ENCODE measurements at regions not wholly inside any gene's neighbourhood (a gene's known extent, or its start where the extent isn't known, plus 50 kb on each side); places are given as distances from the start of the nearest gene placed in this dataset.
"Not testable (repeated sequence)": the region's sequence is repeated elsewhere in the genome, so short reads cannot be mapped to it uniquely, and the experiment has no call there.

DNA sequence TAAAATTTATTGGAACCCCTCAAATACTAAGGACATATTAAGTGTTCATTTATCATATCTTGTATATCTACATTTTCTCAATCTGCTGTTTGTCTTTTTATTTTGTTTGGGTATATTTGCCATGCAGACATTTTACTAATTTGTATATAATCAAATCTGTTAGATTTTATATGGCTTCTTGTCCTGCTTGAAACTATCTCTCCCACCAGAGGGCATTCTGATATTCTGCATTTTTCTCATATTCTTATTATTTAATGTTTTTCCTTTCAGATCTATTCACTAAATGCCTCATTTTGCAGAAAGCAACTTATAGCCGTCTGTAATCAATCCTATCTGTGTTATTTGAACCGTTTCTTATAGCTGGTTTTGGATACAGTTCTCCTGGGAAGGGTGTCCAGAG, 745.5 kb downstream of the LRRIQ3 start:
- intact Hi-C loops (cut with DNase I): no loop called here
- Histone ChIP-seq H3K36me3 (replicated peaks in 1 of 2; ENCODE audit: insufficient read depth in 1 of 2, low read depth in 2 of 2) (no peaks in the 10 kb centered on the region), H3K27me3 (no peaks in the 10 kb centered on the region), H3K9me3 (no peaks in the 10 kb centered on the region), H3K4me1 (no peaks in the 10 kb centered on the region), H3K27ac (no peak overlapping the region), H3K4me3 (no peak overlapping the region)
- WGBS, 2 donors: 22 to 30% methylated on average over 2 of the region's 2 CpGs
- no peak for ATAC-seq
- DNase-seq: no peak
- no peak for TF ChIP-seq POLR2A (IDR thresholded peaks at IDR 0.05)
- TF ChIP-seq, protein P1, sequence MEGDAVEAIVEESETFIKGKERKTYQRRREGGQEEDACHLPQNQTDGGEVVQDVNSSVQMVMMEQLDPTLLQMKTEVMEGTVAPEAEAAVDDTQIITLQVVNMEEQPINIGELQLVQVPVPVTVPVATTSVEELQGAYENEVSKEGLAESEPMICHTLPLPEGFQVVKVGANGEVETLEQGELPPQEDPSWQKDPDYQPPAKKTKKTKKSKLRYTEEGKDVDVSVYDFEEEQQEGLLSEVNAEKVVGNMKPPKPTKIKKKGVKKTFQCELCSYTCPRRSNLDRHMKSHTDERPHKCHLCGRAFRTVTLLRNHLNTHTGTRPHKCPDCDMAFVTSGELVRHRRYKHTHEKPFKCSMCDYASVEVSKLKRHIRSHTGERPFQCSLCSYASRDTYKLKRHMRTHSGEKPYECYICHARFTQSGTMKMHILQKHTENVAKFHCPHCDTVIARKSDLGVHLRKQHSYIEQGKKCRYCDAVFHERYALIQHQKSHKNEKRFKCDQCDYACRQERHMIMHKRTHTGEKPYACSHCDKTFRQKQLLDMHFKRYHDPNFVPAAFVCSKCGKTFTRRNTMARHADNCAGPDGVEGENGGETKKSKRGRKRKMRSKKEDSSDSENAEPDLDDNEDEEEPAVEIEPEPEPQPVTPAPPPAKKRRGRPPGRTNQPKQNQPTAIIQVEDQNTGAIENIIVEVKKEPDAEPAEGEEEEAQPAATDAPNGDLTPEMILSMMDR (IDR thresholded peaks at IDR 0.05): no peak

DNA sequence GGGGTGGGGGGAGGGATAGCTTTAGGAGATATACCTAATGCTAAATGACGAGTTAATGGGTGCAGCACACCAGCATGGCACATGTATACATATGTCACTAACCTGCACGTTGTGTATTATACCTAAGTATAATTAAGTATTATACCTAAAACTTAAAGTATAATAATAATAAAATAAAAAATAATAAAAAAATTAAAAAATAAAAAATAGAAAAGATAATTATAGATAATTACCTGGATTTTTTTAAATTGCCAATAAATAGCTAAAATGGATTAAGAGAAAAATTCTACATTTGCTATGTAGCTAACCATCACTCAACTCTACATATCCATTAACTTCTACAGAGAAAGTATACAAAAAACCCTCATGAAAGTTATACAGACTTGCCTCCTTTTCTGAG, 747.3 kb downstream of the LRRIQ3 start:
- ATAC-seq; H3K9me3 ChIP-seq; H3K4me3 ChIP-seq; DNase-seq; intact Hi-C loops (cut with DNase I); H3K27ac ChIP-seq; H3K27me3 ChIP-seq; H3K36me3 ChIP-seq (replicated peaks in 1 of 2; ENCODE audit: insufficient read depth in 1 of 2, low read depth in 2 of 2); H3K4me1 ChIP-seq: not testable (repeated sequence)
- 69 to 73% methylated on average over 2 of the region's 2 CpGs for WGBS, 2 donors

DNA sequence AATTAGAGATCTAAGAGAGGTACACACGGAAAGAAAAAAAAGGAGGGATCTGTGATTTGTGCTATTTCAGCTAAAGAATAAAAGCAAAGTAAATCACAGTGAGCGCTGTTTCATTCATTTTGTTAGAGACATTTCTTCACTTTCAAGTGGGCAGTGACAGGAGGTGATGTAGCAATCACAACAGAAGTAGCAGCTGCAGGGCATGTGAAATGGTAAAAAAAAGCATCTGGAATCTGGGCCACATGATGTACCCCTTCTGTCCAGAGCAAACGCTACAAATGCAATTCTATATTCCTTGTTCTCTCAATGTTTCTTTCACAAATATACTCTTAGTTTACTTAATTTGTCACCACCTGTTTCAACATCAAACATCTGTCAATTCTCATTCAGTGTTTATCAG, 786.5 kb downstream of the LRRIQ3 start:
- Histone ChIP-seq H3K27me3 (no peaks in the 10 kb centered on the region), H3K4me1 (no peaks in the 10 kb centered on the region), H3K27ac (no peak overlapping the region), H3K36me3 (replicated peaks in 1 of 2; ENCODE audit: insufficient read depth in 1 of 2, low read depth in 2 of 2) (no peaks in the 10 kb centered on the region), H3K4me3 (no peak overlapping the region), H3K9me3 (no peaks in the 10 kb centered on the region)
- intact Hi-C loops (cut with DNase I): no loop called here
- ATAC-seq (no peak), DNase-seq (no peak)
- no peak for TF ChIP-seq POLR2A (IDR thresholded peaks at IDR 0.05)
- TF ChIP-seq, protein P1 (IDR thresholded peaks at IDR 0.05): no peak
- 40 to 50% methylated on average over 3 of the region's 3 CpGs for WGBS, 2 donors

DNA sequence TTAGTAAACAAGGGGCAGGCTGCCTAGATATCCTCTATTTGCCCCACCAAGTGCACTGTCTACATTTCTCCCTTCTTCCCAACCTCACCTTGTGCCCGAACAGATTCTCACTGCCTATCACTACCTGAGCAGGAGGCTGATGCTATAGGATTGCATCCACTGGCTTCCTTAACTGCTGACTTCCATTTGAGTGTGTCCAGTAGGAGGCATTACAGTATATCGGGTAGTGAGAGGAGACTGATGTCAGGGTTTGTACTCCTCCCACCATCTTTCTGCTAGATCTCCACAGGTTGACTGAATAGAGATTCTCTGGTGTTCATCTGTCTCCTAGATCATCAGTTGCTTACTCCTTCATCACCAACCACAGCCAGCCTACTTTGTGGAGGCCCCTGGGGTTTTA, 796.3 kb downstream of the LRRIQ3 start:
- intact Hi-C loops (cut with DNase I): no loop called here
- WGBS, 2 donors: 63 to 64% methylated on average over 2 of the region's 2 CpGs

DNA sequence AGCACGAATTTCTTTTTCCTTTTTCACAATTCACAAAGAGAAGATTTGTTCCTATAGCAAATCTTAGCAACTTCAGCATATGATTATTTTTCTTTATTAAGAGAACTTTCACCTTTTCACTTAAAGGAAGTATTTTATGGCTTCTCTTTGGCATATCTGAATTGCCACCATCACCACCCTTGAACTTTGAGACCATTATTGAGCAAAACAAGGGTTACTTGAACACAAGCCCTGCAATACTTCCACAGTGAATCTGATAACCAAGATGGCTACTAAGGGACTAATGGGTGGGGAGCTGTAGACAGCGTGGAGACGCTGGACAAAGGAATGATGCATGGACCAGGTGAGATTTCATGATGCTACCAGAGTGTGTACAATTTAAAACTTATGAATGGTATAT, 815.0 kb downstream of the LRRIQ3 start:
- H3K27ac ChIP-seq: no peak overlapping the region
- no peaks in the 10 kb centered on the region for H3K27me3 ChIP-seq
- H3K36me3 ChIP-seq (replicated peaks in 1 of 2; ENCODE audit: insufficient read depth in 1 of 2, low read depth in 2 of 2): no peaks in the 10 kb centered on the region
- TF ChIP-seq POLR2A (IDR thresholded peaks at IDR 0.05): no peak
- TF ChIP-seq, protein P1 (IDR thresholded peaks at IDR 0.05): no peak
- intact Hi-C loops (cut with DNase I): no loop called here
- H3K4me1 ChIP-seq: no peaks in the 10 kb centered on the region
- DNase-seq: no peak
- ATAC-seq: no peak
- WGBS, 2 donors: 52 to 72% methylated on average over 3 of the region's 3 CpGs
- no peaks in the 10 kb centered on the region for H3K9me3 ChIP-seq
- H3K4me3 ChIP-seq: no peak overlapping the region

More for the DNA sequence above, 796.3 kb downstream of the LRRIQ3 start:
- Histone ChIP-seq H3K27ac (no peak overlapping the region), H3K36me3 (replicated peaks in 1 of 2; ENCODE audit: insufficient read depth in 1 of 2, low read depth in 2 of 2) (no peaks in the 10 kb centered on the region), H3K9me3 (no peaks in the 10 kb centered on the region), H3K4me3 (no peak overlapping the region), H3K4me1 (no peaks in the 10 kb centered on the region), H3K27me3 (no peaks in the 10 kb centered on the region)
- TF ChIP-seq POLR2A (IDR thresholded peaks at IDR 0.05): no peak
- TF ChIP-seq, protein P1 (IDR thresholded peaks at IDR 0.05): no peak
- DNase-seq (no peak), ATAC-seq (no peak)

Data from body of pancreas (tissue), 4 donors.